ENCODE measurements at regions not wholly inside any gene's neighbourhood (a gene's known extent, or its start where the extent isn't known, plus 50 kb on each side); places are given as distances from the start of the nearest gene placed in this dataset.

GRCh38 chr4:3853388-3854035 is 87.3 kb downstream of the ADRA2C start:
- DNase-seq: no peak

GRCh38 chr4:3854661-3855060 is 88.5 kb downstream of the ADRA2C start:
- no peak for DNase-seq

GRCh38 chr4:3855646-3856045 is 89.5 kb downstream of the ADRA2C start:
- no peak for DNase-seq

- no peak for DNase-seq
Measured at GRCh38 chr4:3856604-3857204, 90.5 kb downstream of the ADRA2C start.

GRCh38 chr4:3857269-3857926 is 91.2 kb downstream of the ADRA2C start:
- no peak for DNase-seq

- no peak for DNase-seq
Measured at GRCh38 chr4:3858046-3858730, 92.0 kb downstream of the ADRA2C start.

- DNase-seq: no peak
Measured at GRCh38 chr4:3858765-3859388, 92.7 kb downstream of the ADRA2C start.

GRCh38 chr4:3859571-3859970 is 93.4 kb downstream of the ADRA2C start:
- DNase-seq: no peak

GRCh38 chr4:3860061-3860912 is 94.1 kb downstream of the ADRA2C start:
- no peak for DNase-seq

- DNase-seq: no peak
Measured at GRCh38 chr4:3860913-3861636, 94.9 kb downstream of the ADRA2C start.

GRCh38 chr4:3861720-3862639 is 95.8 kb downstream of the ADRA2C start:
- DNase-seq: no peak

- DNase-seq: no peak
Measured at GRCh38 chr4:3862640-3863420, 96.6 kb downstream of the ADRA2C start.

GRCh38 chr4:3863841-3864741 is 97.9 kb downstream of the ADRA2C start:
- DNase-seq: no peak

GRCh38 chr4:3864742-3865721 is 98.8 kb downstream of the ADRA2C start:
- DNase-seq: no peak

- DNase-seq: no peak
Measured at GRCh38 chr4:3865986-3866812, 100.0 kb downstream of the ADRA2C start.

GRCh38 chr4:3866813-3867129 is 100.6 kb downstream of the ADRA2C start:
- no peak for DNase-seq
